Keratinocyte (primary cell): ENCODE measurements at regions not wholly inside any gene's neighbourhood (a gene's known extent, or its start where the extent isn't known, plus 50 kb on each side); places are given as distances from the start of the nearest gene placed in this dataset.

Source experiments
- DNase-seq: peaks from one replicate; pipeline ENCODE4 v3.0.0-alpha.2; 2011; ENCODE audit warnings: low read depth, missing footprints, low spot score
- FAIRE-seq: peaks from 2 replicates; lab custom pipeline; 2011; peaks lifted over from hg19 to GRCh38; lab: Jason Lieb, UNC
- H2AFZ ChIP-seq: 2 replicates; pipeline ENCODE4 v1.6.0; 2012; ENCODE audit warnings: low read length, control low read depth, inconsistent platforms; ENCODE audit not compliant: control insufficient read depth
- H3K27ac ChIP-seq: 2 replicates; pipeline ENCODE4 v1.5.1; 2011; ENCODE audit warnings: low read length; ENCODE audit not compliant: control insufficient read depth, insufficient read depth
- H3K27me3 ChIP-seq: 3 replicates; pipeline ENCODE4 v1.6.0; 2011; ENCODE audit warnings: low read length; ENCODE audit not compliant: control insufficient read depth, insufficient read depth; ENCODE audit errors: extremely low read depth
- H3K36me3 ChIP-seq, 2 experiments: 2 replicates in 1 of 2; 3 replicates in 1 of 2; pipeline ENCODE4 v1.5.1; 2011; ENCODE audit warnings: low read length in 2 of 2, mild to moderate bottlenecking in 1 of 2; ENCODE audit not compliant: control insufficient read depth in 2 of 2, insufficient read depth in 2 of 2; ENCODE audit errors: extremely low read depth in 1 of 2
- H3K4me1 ChIP-seq: 3 replicates; pipeline ENCODE4 v1.5.1; 2011; ENCODE audit warnings: low read length; ENCODE audit not compliant: control insufficient read depth, insufficient read depth; ENCODE audit errors: extremely low read depth
- H3K4me2 ChIP-seq: 3 replicates; pipeline ENCODE4 v1.6.0; 2011; ENCODE audit warnings: low read depth, low read length; ENCODE audit not compliant: control insufficient read depth, insufficient read depth; ENCODE audit errors: extremely low read depth
- H3K4me3 ChIP-seq, 3 experiments: fragments of 200-600 bp in 1 of 3; sonication (generic) in 1 of 3; 2 replicates in 2 of 3; 3 replicates in 1 of 3; pipeline ENCODE4 v1.5.1; 2011 to 2016; ENCODE audit warnings: low read length in 3 of 3, mild to moderate bottlenecking in 3 of 3, control low read depth in 2 of 3, inconsistent platforms in 1 of 3, low read depth in 1 of 3, mixed read lengths in 1 of 3, mixed run types in 1 of 3, moderate library complexity in 1 of 3; ENCODE audit not compliant: control insufficient read depth in 2 of 3, insufficient read depth in 2 of 3; ENCODE audit errors: extremely low read depth in 1 of 3
- H3K79me2 ChIP-seq: 2 replicates; pipeline ENCODE4 v1.6.0; 2012; ENCODE audit warnings: low read length; ENCODE audit not compliant: control insufficient read depth, insufficient read depth
- H3K9ac ChIP-seq: 3 replicates; pipeline ENCODE4 v1.6.0; 2011; ENCODE audit warnings: low read length; ENCODE audit not compliant: control insufficient read depth, insufficient read depth; ENCODE audit errors: extremely low read depth
- H3K9me1 ChIP-seq: 3 replicates; pipeline ENCODE4 v1.6.0; 2011; ENCODE audit warnings: low read length; ENCODE audit not compliant: control insufficient read depth, insufficient read depth; ENCODE audit errors: extremely low read depth
- H3K9me3 ChIP-seq: 2 replicates; pipeline ENCODE4 v1.5.1; 2012; ENCODE audit warnings: low read depth, low read length; ENCODE audit not compliant: control insufficient read depth
- H4K20me1 ChIP-seq: 3 replicates; pipeline ENCODE4 v1.6.0; 2011; ENCODE audit warnings: low read length; ENCODE audit not compliant: control insufficient read depth, insufficient read depth; ENCODE audit errors: extremely low read depth
- CTCF ChIP-seq, 3 experiments: IDR thresholded peaks in 1 of 3; conservative IDR thresholded peaks in 1 of 3; optimal IDR thresholded peaks in 1 of 3; 2 replicates in 2 of 3; 3 replicates in 1 of 3; pipeline versions ENCODE3 to v1.5.1; 2011; ENCODE audit warnings: low read length in 3 of 3, mild to moderate bottlenecking in 3 of 3, moderate library complexity in 2 of 3, control low read depth in 1 of 3, inconsistent platforms in 1 of 3; ENCODE audit not compliant: insufficient read depth in 2 of 3; ENCODE audit errors: extremely low read depth in 1 of 3
- EZH2 ChIP-seq: IDR thresholded peaks from one replicate; pipeline ENCODE4 v1.6.1; 2012; ENCODE audit warnings: inconsistent platforms, mild to moderate bottlenecking, low read length, moderate library complexity
- dilution Hi-C: fragments of 300-500 bp; cut with MboI; formaldehyde crosslinking; loops from one replicate; pipeline ENCODE4 v1.7.0; 2020; ENCODE audit warnings: low sequenced_read_pairs; ENCODE audit not compliant: extremely low pct_ligation_motif_present

- dilution Hi-C loops, result no loop called here
- Histone ChIP-seq H3K4me3 (no peak overlapping the region), H3K36me3 (no peaks in the 10 kb centered on the region), H3K9me1 (no peaks in the 10 kb centered on the region), H4K20me1 (no peaks in the 10 kb centered on the region), H3K4me1 (no peaks in the 10 kb centered on the region), H3K27ac (no peak overlapping the region), H3K9ac (no peak overlapping the region), H2AFZ (no peak overlapping the region), H3K9me3 (no peaks in the 10 kb centered on the region), H3K79me2 (no peaks in the 10 kb centered on the region), H3K27me3 (no peaks in the 10 kb centered on the region), H3K4me2 (no peak overlapping the region)
- FAIRE-seq (no peak), DNase-seq (no peak)
- TF ChIP-seq EZH2 (no peak), CTCF (optimal IDR thresholded peaks at IDR 0.05 in 1 of 3, IDR thresholded peaks at IDR 0.05 in 1 of 3, conservative IDR thresholded peaks at IDR 0.05 in 1 of 3; ENCODE audit: extremely low read depth in 1 of 3, insufficient read depth in 2 of 3, low read length in 3 of 3) (no peak)
Measured at GRCh38 chrX:10393241-10393640, 227.1 kb downstream of the MID1 start.

GRCh38 chrX:10393899-10394298 is 226.5 kb downstream of the MID1 start:
- H3K79me2 ChIP-seq, result no peaks in the 10 kb centered on the region
- H3K27me3 ChIP-seq, result no peaks in the 10 kb centered on the region
- dilution Hi-C loops, result no loop called here
- H3K36me3 ChIP-seq, result no peaks in the 10 kb centered on the region
- no peak for TF ChIP-seq CTCF (optimal IDR thresholded peaks at IDR 0.05 in 1 of 3, IDR thresholded peaks at IDR 0.05 in 1 of 3, conservative IDR thresholded peaks at IDR 0.05 in 1 of 3; ENCODE audit: extremely low read depth in 1 of 3, insufficient read depth in 2 of 3, low read length in 3 of 3)
- no peak for TF ChIP-seq EZH2
- H4K20me1 ChIP-seq, result no peaks in the 10 kb centered on the region
- H3K4me2 ChIP-seq, result no peak overlapping the region
- no peak for DNase-seq
- no peaks in the 10 kb centered on the region for H3K9me3 ChIP-seq
- no peaks in the 10 kb centered on the region for H3K9me1 ChIP-seq
- H2AFZ ChIP-seq, result no peak overlapping the region
- FAIRE-seq, result no peak
- no peaks in the 10 kb centered on the region for H3K4me1 ChIP-seq
- no peak overlapping the region for H3K27ac ChIP-seq
- no peak overlapping the region for H3K4me3 ChIP-seq
- no peak overlapping the region for H3K9ac ChIP-seq
